HG03460 (cell line): ENCODE measurements at regions not wholly inside any gene's neighbourhood (a gene's known extent, or its start where the extent isn't known, plus 50 kb on each side); places are given as distances from the start of the nearest gene placed in this dataset.

Experiments used
- ATAC-seq: cut with Tn5 transposase; IDR thresholded peaks from one replicate; pipeline ENCODE4 v1.9.1; 2021; ENCODE audit not compliant: unreplicated experiment

DNA sequence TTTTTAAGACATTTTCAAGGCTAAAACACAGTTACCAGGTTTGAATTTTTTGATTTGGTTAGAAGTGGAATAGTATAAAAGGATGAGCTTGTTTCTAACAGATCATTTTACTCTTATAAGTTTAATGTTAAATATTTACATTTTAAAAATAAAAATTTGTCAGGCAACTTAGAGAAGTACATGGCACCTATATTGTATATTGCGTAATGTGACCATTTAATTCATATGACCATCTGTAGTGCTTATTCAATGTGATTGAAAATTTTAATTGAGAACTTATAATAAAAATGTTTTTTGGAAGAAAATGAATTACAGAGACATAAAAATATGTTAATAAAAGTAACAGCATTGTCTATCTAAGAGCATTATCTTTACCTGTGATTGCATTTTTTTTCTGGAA lies 1632.4 kb downstream of the RPA4 start:
- no peak for ATAC-seq

DNA sequence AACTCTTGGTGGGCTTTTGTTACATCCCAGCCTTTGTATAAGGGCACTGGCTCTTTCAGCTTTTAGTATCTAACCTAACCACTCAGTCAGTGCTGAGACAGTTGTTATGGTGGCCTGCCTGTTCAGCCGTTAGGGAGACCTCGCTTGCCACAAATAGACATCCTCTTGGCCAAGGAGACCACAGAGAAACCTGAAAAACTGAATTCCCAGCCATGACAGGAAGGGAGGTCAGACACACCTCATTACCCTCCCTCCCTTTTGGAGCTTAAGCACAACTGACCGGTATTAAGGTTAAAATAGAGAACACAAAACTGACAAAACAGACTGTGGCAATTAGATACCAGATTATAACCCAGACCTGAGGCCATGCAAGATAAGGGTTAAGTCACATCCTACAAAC lies 1639.3 kb downstream of the RPA4 start:
- no peak for ATAC-seq

DNA sequence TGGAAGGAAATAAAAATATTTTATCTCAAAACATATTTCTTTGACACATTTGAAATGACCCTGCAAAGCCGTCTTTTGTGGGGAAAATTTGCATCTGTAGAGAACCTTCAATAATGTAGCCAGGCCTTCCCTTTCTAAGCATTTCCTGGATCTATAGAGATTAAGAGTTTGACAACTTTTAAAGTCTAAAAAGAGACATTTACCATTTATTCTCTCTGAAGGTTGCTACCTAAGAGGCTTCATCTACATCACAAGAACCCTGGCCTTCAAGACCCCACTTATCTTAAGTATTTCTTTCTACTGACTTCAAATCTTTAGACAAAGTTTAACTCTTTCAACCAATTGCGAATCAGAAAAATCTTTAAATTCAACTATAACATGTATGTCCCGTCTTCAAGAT lies 1639.8 kb downstream of the RPA4 start:
- no peak for ATAC-seq

DNA sequence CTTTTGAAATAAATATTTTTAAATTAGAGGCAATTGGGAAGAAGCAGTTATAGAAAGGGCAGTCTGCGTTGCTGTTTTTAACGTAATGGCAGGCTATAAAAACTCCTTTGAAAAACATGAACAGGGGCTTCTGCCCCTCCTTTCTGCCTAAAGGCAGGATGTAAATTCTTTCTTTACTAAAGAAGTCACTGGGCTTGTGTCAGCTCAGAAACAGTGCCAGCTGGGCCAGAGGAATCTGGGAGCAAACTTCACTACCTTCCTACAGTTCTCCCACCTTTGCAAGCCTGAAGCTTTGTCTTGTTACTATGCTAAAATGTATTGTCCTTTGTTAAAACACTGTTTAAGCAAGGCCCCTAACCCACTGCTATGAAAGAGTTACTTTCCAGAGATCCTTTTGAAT lies 1664.8 kb downstream of the RPA4 start:
- ATAC-seq = no peak

DNA sequence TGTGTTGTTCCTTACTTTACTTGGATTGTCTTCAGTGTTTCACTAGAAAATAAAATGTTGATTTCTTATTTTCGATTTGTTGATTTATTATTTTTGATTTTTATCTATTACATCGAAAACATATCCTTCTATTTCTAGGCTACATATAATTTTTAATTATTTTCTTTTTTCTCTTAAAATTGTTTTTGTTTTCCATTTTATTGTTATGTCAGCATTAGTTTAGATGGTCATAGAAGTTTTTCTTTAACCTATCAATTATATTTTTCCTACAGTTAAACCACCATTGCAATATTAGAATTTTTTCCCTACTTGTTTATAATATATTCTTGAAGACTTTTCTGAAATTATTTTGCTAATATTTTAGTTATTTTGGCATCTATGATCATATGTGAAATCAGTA lies 1685.1 kb downstream of the RPA4 start:
- no peak for ATAC-seq

DNA sequence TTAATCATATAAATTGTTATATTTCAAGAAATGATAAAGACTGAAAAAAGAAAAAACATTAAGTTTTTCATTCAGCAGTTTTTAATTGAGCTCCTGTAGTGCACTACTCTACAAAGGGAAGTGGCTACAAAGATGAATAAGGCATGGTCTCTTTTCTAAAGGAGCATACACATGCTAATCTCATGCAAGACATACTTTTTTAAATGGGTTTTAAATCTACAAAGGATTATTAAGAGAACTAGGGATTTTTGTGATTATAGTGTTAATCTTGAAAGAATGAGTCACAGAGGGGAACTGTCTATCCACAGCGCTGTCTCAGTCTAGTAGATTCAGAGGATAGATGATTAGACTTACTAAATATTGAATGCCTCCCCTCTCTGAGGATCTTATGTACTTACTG lies 1722.2 kb downstream of the RPA4 start:
- no peak for ATAC-seq

DNA sequence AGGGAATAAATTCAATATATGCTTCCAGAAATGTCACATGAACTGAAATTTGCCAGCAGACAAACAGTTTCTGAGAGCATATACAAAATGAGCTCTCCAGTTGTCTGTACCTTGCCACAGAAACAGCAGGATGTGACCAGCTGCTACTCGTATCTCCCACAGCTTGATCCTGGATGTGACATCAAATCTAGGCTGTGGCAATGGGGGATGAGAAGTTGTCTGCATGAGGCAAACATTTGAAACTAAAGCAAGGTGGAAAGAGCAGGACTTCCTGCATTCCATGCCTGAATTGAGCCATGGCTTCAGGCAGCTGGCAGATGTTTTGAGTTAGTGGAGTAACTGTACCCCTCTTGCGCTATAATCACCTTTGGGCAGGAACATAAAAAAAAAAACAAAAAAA lies 1724.0 kb downstream of the RPA4 start:
- ATAC-seq = no peak

DNA sequence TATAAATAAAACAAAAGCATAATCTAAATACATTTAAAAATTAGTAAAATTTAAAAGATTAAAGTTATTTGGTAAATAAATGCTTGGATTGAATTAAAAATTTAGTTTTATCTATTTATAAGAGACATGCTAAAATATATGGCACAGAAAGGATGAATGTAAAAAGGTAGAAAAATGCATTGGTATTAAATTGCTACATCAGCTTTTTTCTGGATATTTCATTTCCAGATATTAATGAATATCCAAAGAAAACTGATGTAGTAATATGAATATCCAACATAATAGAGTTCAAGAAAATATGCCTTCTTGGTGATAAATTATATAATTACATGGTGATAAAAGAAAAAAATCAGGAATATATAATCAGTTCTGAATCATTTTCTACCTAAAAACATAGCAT lies 1743.9 kb downstream of the RPA4 start:
- no peak for ATAC-seq

DNA sequence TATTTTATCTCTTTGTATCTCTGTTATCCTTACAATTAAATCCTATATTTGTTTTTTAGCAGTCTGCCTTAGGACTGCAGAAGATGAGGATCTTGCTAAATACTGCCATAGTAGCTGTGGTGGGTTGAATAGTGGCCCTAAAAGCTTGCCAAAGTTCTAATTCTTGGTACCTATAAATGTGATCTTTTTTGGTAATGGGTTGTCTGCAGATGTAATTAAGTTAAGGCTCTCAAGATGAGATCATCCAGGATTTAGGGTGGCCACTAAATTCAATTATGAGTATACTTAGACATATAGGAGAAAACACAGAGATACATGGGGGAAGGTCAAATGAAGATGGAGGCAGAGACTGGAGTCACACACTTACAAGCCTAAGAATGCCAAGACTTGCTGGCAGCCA lies 1753.7 kb downstream of the RPA4 start:
- ATAC-seq = no peak

DNA sequence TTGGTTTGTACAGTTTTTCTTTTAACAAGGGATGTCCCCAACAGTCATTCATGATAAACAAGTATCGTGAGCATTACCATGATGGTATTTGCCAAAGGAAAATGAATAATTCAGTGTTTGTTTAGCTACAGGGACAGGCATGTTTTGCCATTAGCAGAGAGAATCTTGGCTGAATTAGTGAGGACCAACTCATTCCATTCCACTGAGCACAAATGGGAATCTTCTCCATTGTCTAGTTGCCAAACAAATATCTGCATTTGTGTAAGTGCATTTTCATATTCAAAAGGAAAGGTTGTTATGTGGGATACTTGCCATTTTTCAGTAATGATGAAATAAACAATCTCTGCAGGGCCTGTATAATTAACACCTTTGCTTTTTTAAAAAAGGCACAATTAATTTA lies 1762.6 kb downstream of the RPA4 start:
- ATAC-seq = no peak

DNA sequence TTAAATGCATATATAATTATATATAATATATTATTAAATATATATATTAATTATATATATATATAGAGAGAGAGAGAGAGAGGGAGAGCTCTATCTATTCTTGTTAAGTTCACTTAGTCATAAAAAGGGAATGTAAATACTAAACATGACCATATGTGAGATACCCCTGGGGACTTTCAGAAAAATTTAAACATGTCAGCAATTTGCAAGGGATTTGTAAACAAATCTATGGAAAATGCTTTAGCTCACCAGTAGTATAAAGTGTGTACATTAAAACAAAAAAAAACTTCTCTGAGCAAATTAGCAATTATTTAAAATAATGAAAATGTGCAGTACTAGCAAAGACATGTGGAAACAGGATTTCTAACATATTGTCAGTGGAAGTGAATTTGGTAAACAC lies 1755.5 kb downstream of the PCDH19 start:
- ATAC-seq = no peak
